Neuronal stem cell (in vitro differentiated cells): ENCODE measurements at regions not wholly inside any gene's neighbourhood (a gene's known extent, or its start where the extent isn't known, plus 50 kb on each side); places are given as distances from the start of the nearest gene placed in this dataset.
A peak's percentile ranks its signal among the peaks of the same experiment; 100 is the strongest.

Experiments
- DNase-seq: peaks from one replicate; pipeline ENCODE4 v3.0.0-alpha.2; 2013; ENCODE audit warnings: low spot score
- H2AFZ ChIP-seq: one replicate; pipeline ENCODE4 v1.6.1; 2013; ENCODE audit warnings: mild to moderate bottlenecking, low read length, inconsistent platforms
- H2AK5ac ChIP-seq: 2 replicates; pipeline ENCODE4 v1.6.1; 2013; ENCODE audit warnings: low read depth, mild to moderate bottlenecking, inconsistent platforms, low read length, moderate library complexity, mixed read lengths
- H2BK120ac ChIP-seq: 2 replicates; pipeline ENCODE4 v1.6.1; 2013; ENCODE audit warnings: low read depth, mild to moderate bottlenecking, inconsistent platforms, low read length, moderate library complexity, mixed read lengths
- H2BK12ac ChIP-seq: one replicate; pipeline ENCODE4 v1.6.1; 2013; ENCODE audit warnings: low read length, inconsistent platforms
- H2BK15ac ChIP-seq: 2 replicates; pipeline ENCODE4 v1.6.1; 2013; ENCODE audit warnings: mild to moderate bottlenecking, low read length, inconsistent platforms, mixed read lengths
- H2BK5ac ChIP-seq: one replicate; pipeline ENCODE4 v1.6.1; 2013; ENCODE audit warnings: inconsistent platforms, mild to moderate bottlenecking, low read length, moderate library complexity
- H3K14ac ChIP-seq: one replicate; pipeline ENCODE4 v1.6.1; 2013; ENCODE audit warnings: low read length, inconsistent platforms
- H3K18ac ChIP-seq: 2 replicates; pipeline ENCODE4 v1.6.1; 2013; ENCODE audit warnings: low read length, inconsistent platforms
- H3K23ac ChIP-seq: 2 replicates; pipeline ENCODE4 v1.6.1; 2013; ENCODE audit warnings: low read depth, mild to moderate bottlenecking, mixed read lengths, low read length, inconsistent platforms; ENCODE audit not compliant: poor library complexity
- H3K27ac ChIP-seq: replicated peaks from 3 replicates; pipeline ENCODE4 v1.5.1; 2013; ENCODE audit warnings: low read length, inconsistent platforms
- H3K27me3 ChIP-seq, 3 experiments: 2 replicates each; pipeline ENCODE4 v1.6.1; 2013; ENCODE audit warnings: low read length in 3 of 3, mild to moderate bottlenecking in 2 of 3, inconsistent platforms in 1 of 3, low read depth in 1 of 3, mixed read lengths in 1 of 3, moderate library complexity in 1 of 3; ENCODE audit not compliant: control insufficient read depth in 3 of 3, insufficient read depth in 3 of 3
- H3K36me3 ChIP-seq, 2 donors: replicated peaks in 1 of 2; 2 replicates each; pipeline ENCODE4 v1.6.1; 2013; ENCODE audit warnings: low read length in 2 of 2; ENCODE audit not compliant: control insufficient read depth in 2 of 2, insufficient read depth in 2 of 2
- H3K4ac ChIP-seq: 2 replicates; pipeline ENCODE4 v1.6.1; 2013; ENCODE audit warnings: inconsistent platforms, mild to moderate bottlenecking, low read length, moderate library complexity
- H3K4me1 ChIP-seq, 2 donors: 1 replicate in 1 of 2; 2 replicates in 1 of 2; pipeline ENCODE4 v1.6.1; 2013; ENCODE audit warnings: low read length in 2 of 2, low read depth in 1 of 2; ENCODE audit not compliant: control insufficient read depth in 2 of 2, insufficient read depth in 1 of 2
- H3K4me2 ChIP-seq: one replicate; pipeline ENCODE4 v1.6.1; 2013; ENCODE audit warnings: mild to moderate bottlenecking, low read length, inconsistent platforms; ENCODE audit not compliant: insufficient read depth, poor library complexity, severe bottlenecking
- H3K4me3 ChIP-seq, 2 donors: 2 replicates each; pipeline ENCODE4 v1.5.1; 2013; ENCODE audit warnings: low read length in 2 of 2, mild to moderate bottlenecking in 2 of 2, inconsistent platforms in 1 of 2, moderate library complexity in 1 of 2
- H3K79me1 ChIP-seq: one replicate; pipeline ENCODE4 v1.6.1; 2013; ENCODE audit warnings: low read depth, mild to moderate bottlenecking, inconsistent platforms, low read length, moderate library complexity
- H3K9ac ChIP-seq: one replicate; pipeline ENCODE4 v1.6.1; 2013; ENCODE audit warnings: mild to moderate bottlenecking, low read depth, low read length, inconsistent platforms; ENCODE audit not compliant: poor library complexity
- H3K9me3 ChIP-seq, 2 donors: replicated peaks in 1 of 2; 2 replicates each; pipeline versions ENCODE3 to v1.6.1; 2013; ENCODE audit warnings: low read length in 2 of 2, mild to moderate bottlenecking in 2 of 2, inconsistent platforms in 1 of 2, low read depth in 1 of 2, mixed read lengths in 1 of 2, moderate library complexity in 1 of 2; ENCODE audit not compliant: control insufficient read depth in 2 of 2, insufficient read depth in 1 of 2
- H4K8ac ChIP-seq: one replicate; pipeline ENCODE4 v1.6.1; 2013; ENCODE audit warnings: low read depth, mild to moderate bottlenecking, inconsistent platforms, low read length, moderate library complexity
- H4K91ac ChIP-seq: one replicate; pipeline ENCODE4 v1.6.1; 2013; ENCODE audit warnings: low read length, low read depth, mild to moderate bottlenecking, inconsistent platforms; ENCODE audit not compliant: poor library complexity
- WGBS, 2 donors: extraction: QIAGEN DNeasy Blood & Tissue Kit; methylation state at CpG; one replicate each; pipeline ENCODE4 v1.1.7; 2013; ENCODE audit warnings: missing lambda C conversion rate in 2 of 2, mixed read lengths in 1 of 2; ENCODE audit not compliant: insufficient read length in 2 of 2, insufficient replicate concordance in 1 of 2; ENCODE audit errors: extremely low coverage in 2 of 2; 5-methylcytosine and 5-hydroxymethylcytosine counted together

DNA sequence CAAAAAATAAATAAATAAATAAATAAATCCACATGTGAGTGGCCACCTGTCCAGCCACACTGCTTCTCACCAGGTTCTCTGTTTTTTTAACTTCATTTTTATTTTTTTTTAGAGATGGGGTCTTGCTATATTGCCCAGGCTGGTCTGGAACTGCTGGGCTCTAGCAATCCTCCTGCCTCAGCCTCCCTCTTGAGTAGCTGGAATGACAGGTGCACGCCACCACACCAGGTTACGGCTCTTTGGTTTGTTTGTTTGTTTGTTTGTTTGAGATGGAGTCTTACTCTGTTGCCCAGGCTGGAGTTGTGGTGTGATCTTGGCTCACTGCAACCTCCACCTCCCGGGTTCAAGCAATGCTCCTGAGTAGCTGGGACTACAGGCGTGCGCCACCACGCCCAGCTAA lies 94.5 kb upstream of the CACNA1A start:
- Histone ChIP-seq H3K9me3 (no peaks in the 10 kb centered on the region), H3K4me2 (no peak overlapping the region), H3K79me1 (no peaks in the 10 kb centered on the region), H3K23ac (no peak overlapping the region), H3K4me1 (no peaks in the 10 kb centered on the region), H3K4me3 (no peak overlapping the region), H3K36me3 (no peaks in the 10 kb centered on the region), H2BK12ac (no peak overlapping the region), H3K18ac (no peak overlapping the region), H2AFZ (no peak overlapping the region), H3K4ac (no peak overlapping the region), H4K8ac (no peak overlapping the region), H2BK5ac (no peak overlapping the region), H3K27ac (no peak overlapping the region), H2AK5ac (no peak overlapping the region), H2BK120ac (no peak overlapping the region), H4K91ac (no peak overlapping the region), H3K14ac (no peak overlapping the region), H3K27me3 (no peaks in the 10 kb centered on the region), H2BK15ac (no peak overlapping the region), H3K9ac (no peak overlapping the region)
- WGBS, 2 donors, result no CpG with 5 or more reads among the region's 6 CpGs
- DNase-seq, result no peak

GRCh38 chr19:13600091-13600490 lies 93.8 kb upstream of the CACNA1A start:
- Histone ChIP-seq H3K4me2 (no peak overlapping the region), H3K9ac (no peak overlapping the region), H4K91ac (no peak overlapping the region), H3K79me1 (no peaks in the 10 kb centered on the region), H2AFZ (no peak overlapping the region), H3K9me3 (no peaks in the 10 kb centered on the region), H2BK12ac (no peak overlapping the region), H3K27me3 (no peaks in the 10 kb centered on the region), H3K14ac (no peak overlapping the region), H2BK5ac (peak overlapping the region; percentile 60), H3K36me3 (no peaks in the 10 kb centered on the region), H2AK5ac (peak overlapping the region; percentile 25), H3K18ac (no peak overlapping the region), H2BK120ac (no peak overlapping the region), H3K23ac (no peak overlapping the region), H2BK15ac (peak overlapping the region; percentile 67), H3K4ac (no peak overlapping the region), H3K27ac (no peak overlapping the region), H3K4me1 (no peaks in the 10 kb centered on the region), H4K8ac (no peak overlapping the region), H3K4me3 (no peak overlapping the region)
- no peak for DNase-seq
- WGBS, 2 donors, result no CpG with 5 or more reads among the region's 9 CpGs

DNA sequence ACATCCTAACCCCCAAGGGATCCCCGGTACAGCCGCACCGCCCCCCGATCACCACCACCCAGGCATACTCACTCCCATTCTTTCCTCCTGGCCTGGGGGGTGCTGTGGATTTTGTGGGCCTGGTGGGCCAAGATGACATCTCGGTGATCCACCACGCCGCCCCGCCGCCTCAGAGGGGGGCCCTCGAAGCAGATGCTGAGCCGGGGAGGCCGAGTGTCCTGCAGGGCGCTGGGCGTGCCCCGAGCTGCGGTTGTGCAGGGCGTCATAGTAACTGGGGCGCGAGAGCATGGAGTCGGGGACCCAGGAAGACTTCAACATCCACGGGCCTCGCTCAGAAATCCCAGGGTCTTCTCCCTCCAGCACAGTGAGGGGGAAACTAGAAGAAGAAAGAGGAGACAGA lies 93.4 kb upstream of the CACNA1A start:
- Histone ChIP-seq H2BK120ac (no peak overlapping the region), H3K9ac (peak overlapping the region; percentile 77), H2AFZ (no peak overlapping the region), H4K8ac (no peak overlapping the region), H2AK5ac (peak overlapping the region; percentile 25), H3K9me3 (no peaks in the 10 kb centered on the region), H3K18ac (peak overlapping the region; percentile 94), H3K27ac (no peak overlapping the region), H3K36me3 (no peaks in the 10 kb centered on the region), H3K27me3 (no peaks in the 10 kb centered on the region), H4K91ac (no peak overlapping the region), H3K14ac (peak overlapping the region; percentile 94), H3K4me3 (no peak overlapping the region), H3K23ac (no peak overlapping the region), H3K4me1 (no peaks in the 10 kb centered on the region), H2BK5ac (peak overlapping the region; percentile 60), H2BK15ac (peak overlapping the region; percentile 67), H3K4ac (no peak overlapping the region), H3K4me2 (no peak overlapping the region), H2BK12ac (peak overlapping the region; percentile 73), H3K79me1 (no peaks in the 10 kb centered on the region)
- no peak for DNase-seq
- whole genome bisulfite sequencing, 2 donors, result no CpG with 5 or more reads among the region's 22 CpGs

- Histone ChIP-seq H3K23ac (no peak overlapping the region), H2BK120ac (no peak overlapping the region), H3K9me3 (no peaks in the 10 kb centered on the region), H3K4me3 (no peak overlapping the region), H2AFZ (no peak overlapping the region), H3K4me1 (no peaks in the 10 kb centered on the region), H2BK15ac (no peak overlapping the region), H4K91ac (no peak overlapping the region), H3K9ac (no peak overlapping the region), H3K14ac (no peak overlapping the region), H3K4ac (no peak overlapping the region), H4K8ac (no peak overlapping the region), H2AK5ac (no peak overlapping the region), H3K27me3 (no peaks in the 10 kb centered on the region), H3K18ac (no peak overlapping the region), H3K36me3 (no peaks in the 10 kb centered on the region), H3K79me1 (no peaks in the 10 kb centered on the region), H2BK5ac (no peak overlapping the region), H2BK12ac (no peak overlapping the region), H3K4me2 (no peak overlapping the region), H3K27ac (no peak overlapping the region)
- no peak for DNase-seq
Observed at GRCh38 chr19:13598098-13598497, 91.8 kb upstream of the CACNA1A start.
